ENCODE measurements at regions not wholly inside any gene's neighbourhood (a gene's known extent, or its start where the extent isn't known, plus 50 kb on each side); places are given as distances from the start of the nearest gene placed in this dataset.
"Not testable (repeated sequence)": the region's sequence is repeated elsewhere in the genome, so short reads cannot be mapped to it uniquely, and the experiment has no call there.

DNA sequence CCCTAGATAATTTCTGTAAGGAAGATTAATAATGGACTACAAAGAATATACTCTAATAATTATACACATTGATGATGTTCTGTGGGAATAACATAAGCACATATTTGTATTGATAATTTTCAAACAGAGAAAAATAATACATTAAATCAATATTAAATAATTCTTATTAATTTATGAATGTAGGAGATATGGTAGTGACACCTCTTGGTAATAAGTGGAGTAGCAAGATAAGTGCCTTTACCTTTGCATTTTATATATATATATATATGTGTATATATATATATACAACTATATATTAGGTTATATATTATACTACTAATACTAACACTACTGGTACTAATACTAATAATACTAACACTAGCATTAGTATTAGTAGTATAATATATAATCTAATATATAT, 905.8 kb downstream of the SLITRK1 start:
- DNase-seq: no peak

DNA sequence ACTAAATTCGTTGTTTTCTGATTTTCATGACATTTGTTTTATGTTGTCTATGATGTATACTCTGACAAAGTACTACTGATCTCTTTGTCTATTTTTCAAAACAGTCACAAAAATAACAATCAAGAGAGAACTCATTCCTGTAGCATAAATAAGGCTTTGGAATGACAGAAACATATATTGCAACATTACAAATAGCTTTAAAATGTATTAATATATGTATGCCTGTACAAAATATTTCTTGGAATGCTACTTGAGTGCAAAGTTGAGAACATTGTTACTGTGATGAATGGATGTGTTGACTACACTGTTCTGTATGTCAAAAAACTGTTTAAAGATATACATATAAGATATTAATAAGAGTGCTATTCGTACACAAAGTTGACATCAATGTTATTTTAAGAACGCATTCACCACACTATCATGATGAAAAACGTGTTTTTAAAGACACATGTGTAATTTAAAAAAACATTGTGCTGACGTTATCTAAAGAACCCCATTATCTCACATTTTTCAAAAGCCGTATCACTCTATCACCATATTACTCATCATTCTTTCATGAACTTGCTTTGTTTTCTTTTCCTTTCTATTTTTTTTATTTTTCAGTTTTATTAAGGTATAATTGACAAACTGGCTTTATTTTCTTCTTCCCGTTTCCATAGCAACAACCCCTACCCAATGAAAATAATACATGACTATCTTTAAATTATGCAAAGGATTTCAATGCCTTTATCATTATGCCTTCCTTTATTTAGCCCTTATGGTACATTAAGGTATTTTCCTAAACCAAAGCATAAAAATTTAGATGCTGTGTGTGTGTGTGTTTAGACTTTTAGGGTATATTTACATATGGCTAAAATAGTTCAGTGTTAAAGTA, 918.8 kb downstream of the SLITRK1 start:
- no peak for DNase-seq

DNA sequence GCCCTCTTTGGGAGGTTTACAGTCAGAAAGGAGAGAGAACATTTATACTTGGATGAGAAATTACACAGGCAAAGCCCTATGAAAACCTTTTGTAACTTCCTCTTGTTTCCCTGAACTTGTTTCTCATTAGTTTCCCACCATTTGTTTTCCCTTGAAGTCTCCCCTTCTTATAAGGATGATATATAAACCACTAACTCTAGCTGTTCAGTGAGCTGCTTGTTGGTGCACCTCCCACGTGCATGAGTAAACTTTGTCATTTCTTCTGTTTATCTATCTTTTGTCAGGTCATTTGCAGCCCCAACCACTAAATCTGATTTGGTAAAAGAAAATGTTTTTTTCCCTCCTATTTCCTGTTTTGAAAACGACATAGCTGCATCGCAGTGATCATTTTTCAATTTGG, 919.9 kb downstream of the SLITRK1 start:
- DNase-seq: no peak

- DNase-seq: no peak
Measured at GRCh38 chr13:82961757-82962156, 920.5 kb downstream of the SLITRK1 start.

DNA sequence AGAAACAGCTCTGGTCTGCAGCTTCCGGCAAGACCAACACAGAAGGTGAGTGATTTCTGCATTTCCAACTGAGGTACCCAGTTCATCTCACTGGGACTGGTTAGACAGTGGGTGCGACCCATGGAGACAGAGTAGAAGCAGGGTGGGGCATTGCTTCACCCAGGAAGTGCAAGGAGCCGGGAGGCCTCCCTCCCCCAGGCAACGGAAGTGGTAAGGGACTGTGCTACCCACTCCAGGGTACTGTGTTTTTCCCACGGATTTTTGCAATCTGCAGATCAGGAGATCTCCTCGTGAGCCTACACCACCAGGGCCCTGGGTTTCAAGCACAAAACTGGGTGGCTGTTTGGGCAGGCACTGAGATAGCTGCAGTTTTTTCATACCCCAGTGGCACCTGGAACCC, 929.9 kb downstream of the SLITRK1 start:
- not testable (repeated sequence) for DNase-seq

DNA sequence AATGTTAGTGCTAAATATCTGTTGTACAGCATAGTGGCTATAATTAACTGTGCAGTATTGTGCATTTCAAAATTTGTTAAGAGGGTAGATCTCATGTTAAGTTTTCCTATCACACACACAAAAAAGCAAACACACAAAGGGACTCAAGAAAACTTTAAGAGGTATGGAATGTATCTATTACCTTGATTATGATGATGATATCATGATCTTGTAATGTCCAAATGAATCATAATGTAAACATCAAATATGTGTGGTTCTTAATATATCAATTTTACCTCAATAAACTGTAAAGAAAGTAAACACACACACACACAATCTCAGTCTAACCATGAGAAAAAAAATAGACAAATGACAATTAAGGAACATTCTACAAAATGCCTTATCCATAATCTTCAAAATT, 934.6 kb downstream of the SLITRK1 start:
- no peak for DNase-seq

GRCh38 chr13:82947191-82947621, 935.1 kb downstream of the SLITRK1 start:
- DNase-seq: no peak

- DNase-seq: no peak
Measured at GRCh38 chr13:82938644-82939043, 943.6 kb downstream of the SLITRK1 start.

GRCh38 chr13:82934000-82934399, 948.3 kb downstream of the SLITRK1 start:
- no peak for DNase-seq

- no peak for DNase-seq
Measured at GRCh38 chr13:82925114-82925513, 957.2 kb downstream of the SLITRK1 start.

GRCh38 chr13:82917984-82918383, 964.3 kb downstream of the SLITRK1 start:
- no peak for DNase-seq

DNA sequence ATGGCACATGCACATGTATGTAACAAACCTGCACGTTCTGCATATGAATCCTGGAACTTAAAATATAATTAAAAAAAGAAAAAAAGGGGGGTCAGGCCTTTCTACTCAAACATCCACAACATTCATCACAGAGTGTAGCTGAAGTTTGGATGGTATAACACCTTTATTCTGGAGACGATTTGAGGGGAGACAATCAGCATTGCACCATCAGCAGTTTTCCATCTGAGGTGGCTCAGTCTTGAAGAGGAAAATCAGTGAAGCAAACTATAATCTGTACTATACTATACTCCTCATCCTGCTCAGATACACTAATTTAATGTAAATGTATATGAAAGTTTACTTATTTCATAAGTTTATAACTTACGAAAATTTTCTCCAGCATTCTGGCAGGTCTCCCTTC, 969.7 kb downstream of the SLITRK1 start:
- no peak for DNase-seq

DNA sequence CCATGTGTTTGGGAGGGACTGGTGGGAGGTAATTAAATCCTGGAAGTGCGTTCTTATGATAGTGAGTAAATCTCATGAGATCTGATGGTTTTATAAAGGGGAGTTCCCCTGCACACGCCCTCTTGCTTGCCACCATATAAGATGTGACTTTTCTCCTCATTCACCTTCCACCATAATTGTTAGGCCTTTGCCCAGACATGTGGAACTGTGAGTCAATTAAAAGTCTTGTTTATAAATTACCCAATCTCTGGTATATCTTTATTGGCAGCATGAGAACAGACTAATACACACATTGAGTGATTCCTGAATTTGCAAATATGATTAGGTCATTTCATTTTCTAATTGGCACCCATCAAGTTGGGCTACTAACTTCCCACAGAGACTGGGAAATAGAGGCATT, 977.2 kb downstream of the SLITRK1 start:
- DNase-seq: no peak

- DNase-seq: no peak
Measured at GRCh38 chr13:82900453-82900852, 981.8 kb downstream of the SLITRK1 start.

- no peak for DNase-seq
Measured at GRCh38 chr13:82898586-82898985, 983.7 kb downstream of the SLITRK1 start.

DNA sequence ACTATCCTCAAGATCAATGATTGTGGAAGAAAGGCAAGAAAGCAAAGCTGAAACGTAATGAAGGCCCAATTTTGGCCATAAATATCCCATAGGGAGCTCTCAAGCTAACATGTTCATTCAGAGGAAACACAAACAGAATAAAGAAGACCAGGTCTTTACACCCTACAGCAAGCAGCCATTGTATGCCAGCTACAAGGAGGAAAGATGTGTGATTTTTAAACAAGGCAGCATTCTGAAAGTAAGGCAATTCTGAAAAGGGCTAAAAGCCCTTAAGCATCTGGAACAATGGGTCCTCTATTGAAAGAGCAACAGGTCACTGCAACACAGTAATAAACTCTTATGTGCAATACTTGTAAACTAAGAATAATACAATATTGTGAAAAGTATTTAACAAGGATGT, 1002.4 kb downstream of the SLITRK1 start:
- DNase-seq: no peak

GRCh38 chr13:82878536-82878935, 1003.7 kb downstream of the SLITRK1 start:
- DNase-seq: no peak

GRCh38 chr13:82867284-82867683, 1015.0 kb downstream of the SLITRK1 start:
- no peak for DNase-seq

GRCh38 chr13:82850644-82851043, 1031.6 kb downstream of the SLITRK1 start:
- no peak for DNase-seq

DNA sequence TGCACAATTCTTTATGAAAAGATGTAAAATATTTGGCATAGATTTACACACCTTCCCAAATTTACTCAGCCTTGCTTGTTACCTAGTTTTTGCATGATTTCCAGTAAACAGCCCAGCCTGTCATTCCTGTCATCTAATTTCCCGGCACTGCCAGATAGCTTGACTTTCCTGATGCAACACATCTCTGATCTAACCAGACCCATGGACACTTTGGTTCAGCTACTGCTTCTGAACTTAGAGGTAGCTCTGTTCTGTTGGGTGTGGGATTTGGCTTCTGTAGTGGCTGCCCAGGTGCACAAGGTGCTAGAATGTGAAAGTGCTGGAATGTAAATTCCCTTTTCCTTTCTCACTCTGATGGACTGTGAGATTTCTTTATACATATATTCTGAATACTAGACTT, 1033.5 kb downstream of the SLITRK1 start:
- no peak for DNase-seq

GRCh38 chr13:82847595-82847994, 1034.7 kb downstream of the SLITRK1 start:
- no peak for DNase-seq

GRCh38 chr13:82833923-82834322, 1048.4 kb downstream of the SLITRK1 start:
- no peak for DNase-seq

DNA sequence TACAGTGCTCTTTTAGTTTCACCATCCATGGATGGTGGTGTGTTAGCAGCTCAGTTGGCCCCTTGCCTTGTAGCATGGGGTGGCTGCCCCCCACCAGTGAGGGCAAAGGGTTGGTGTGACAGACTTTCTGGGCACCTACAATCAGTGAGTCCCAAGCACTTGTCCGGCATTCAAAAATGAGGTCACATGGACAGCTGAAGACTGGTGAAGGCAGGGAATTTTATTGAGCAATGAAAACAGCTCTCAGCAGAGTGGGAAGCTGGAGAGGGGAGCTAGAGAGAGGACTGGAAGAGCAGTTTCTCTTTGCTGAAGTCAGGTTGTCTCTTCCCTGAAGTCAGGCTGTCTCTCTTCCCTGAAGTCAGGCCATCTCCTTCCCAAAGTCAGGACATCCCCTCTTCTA, 1053.2 kb downstream of the SLITRK1 start:
- DNase-seq: no peak

DNA sequence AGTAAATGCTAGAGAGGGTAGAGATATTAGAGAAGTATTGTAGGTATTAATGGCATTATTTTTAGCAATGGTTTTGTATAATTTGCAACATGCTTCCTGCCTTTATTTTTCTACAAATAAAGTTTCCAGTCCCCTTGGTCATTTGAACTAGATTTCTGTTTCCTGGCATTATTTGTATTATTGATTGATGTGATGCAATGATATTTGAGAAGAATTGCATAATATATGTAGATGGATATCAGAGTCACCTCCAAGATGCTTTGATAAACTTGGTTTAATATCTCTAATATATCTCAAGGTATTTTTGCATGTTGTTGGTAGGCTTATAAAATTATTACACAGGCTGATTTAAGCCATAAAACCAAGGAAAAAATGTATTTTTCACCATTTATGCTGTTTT, 1054.5 kb downstream of the SLITRK1 start:
- DNase-seq: no peak
